HL-60/S4 treated with phorbol 12-myristate 13-acetate at 8.2 ng/mL for 4 days and 3 days (cell line): ENCODE measurements at regions not wholly inside any gene's neighbourhood (a gene's known extent, or its start where the extent isn't known, plus 50 kb on each side); places are given as distances from the start of the nearest gene placed in this dataset.

Experiments
- in situ Hi-C: fragments of 300-500 bp; cut with MboI; formaldehyde crosslinking; loops from 2 replicates; pipeline ENCODE4 v1.15.0; 2022; ENCODE audit warnings: low sequenced_read_pairs

- in situ Hi-C loops: loop anchor here (25.0 kb wide), 2 partner anchors 391 to 1016 kb away; partner anchors contain the start of genes RPLP1 and TLE3
Observed at GRCh38 chr15:70478251-70478990, 284.9 kb downstream of the UACA start.

GRCh38 chr15:70477750-70478250 lies 285.6 kb downstream of the UACA start:
- in situ Hi-C loops: loop anchor here (25.0 kb wide), 2 partner anchors 390 to 1015 kb away; partner anchors contain the start of genes RPLP1 and TLE3

GRCh38 chr15:70476441-70476840 lies 286.9 kb downstream of the UACA start:
- in situ Hi-C loops: loop anchor here (25.0 kb wide), 2 partner anchors 389 to 1014 kb away; partner anchors contain the start of genes RPLP1 and TLE3

- in situ Hi-C loops: loop anchor here (25.0 kb wide), 2 partner anchors 389 to 1014 kb away; partner anchors contain the start of genes RPLP1 and TLE3
Observed at GRCh38 chr15:70475921-70476320, 287.4 kb downstream of the UACA start.

- in situ Hi-C loops: loop anchor here (25.0 kb wide), 2 partner anchors 388 to 1013 kb away; partner anchors contain the start of genes RPLP1 and TLE3
Observed at GRCh38 chr15:70475407-70475781, 288.0 kb downstream of the UACA start.

- in situ Hi-C loops: loop anchor here (25.0 kb wide), 3 partner anchors 212 to 1012 kb away; partner anchors contain the start of genes RPLP1 and TLE3
Observed at GRCh38 chr15:70474471-70475406, 288.6 kb downstream of the UACA start.

GRCh38 chr15:70473581-70474370 lies 289.6 kb downstream of the UACA start:
- in situ Hi-C loops: loop anchor here (25.0 kb wide), 1 partner anchor 211 kb away; no protein-coding TSS in a partner anchor

- in situ Hi-C loops: loop anchor here (25.0 kb wide), 1 partner anchor 209 kb away; no protein-coding TSS in a partner anchor
Observed at GRCh38 chr15:70471517-70471916, 291.8 kb downstream of the UACA start.

- in situ Hi-C loops: loop anchor here (25.0 kb wide), 1 partner anchor 208 kb away; no protein-coding TSS in a partner anchor
Observed at GRCh38 chr15:70470556-70471191, 292.7 kb downstream of the UACA start.

GRCh38 chr15:70469651-70470555 lies 293.5 kb downstream of the UACA start:
- in situ Hi-C loops: loop anchor here (25.0 kb wide), 1 partner anchor 208 kb away; no protein-coding TSS in a partner anchor

- in situ Hi-C loops: loop anchor here (25.0 kb wide), 1 partner anchor 207 kb away; no protein-coding TSS in a partner anchor
Observed at GRCh38 chr15:70469182-70469581, 294.2 kb downstream of the UACA start.

GRCh38 chr15:70466895-70467529 lies 296.3 kb downstream of the UACA start:
- in situ Hi-C loops: loop anchor here (25.0 kb wide), 1 partner anchor 205 kb away; no protein-coding TSS in a partner anchor

- in situ Hi-C loops: loop anchor here (25.0 kb wide), 1 partner anchor 204 kb away; no protein-coding TSS in a partner anchor
Observed at GRCh38 chr15:70466305-70466704, 297.1 kb downstream of the UACA start.

GRCh38 chr15:70465812-70466211 lies 297.5 kb downstream of the UACA start:
- in situ Hi-C loops: loop anchor here (25.0 kb wide), 1 partner anchor 204 kb away; no protein-coding TSS in a partner anchor

GRCh38 chr15:70463453-70463834 lies 299.9 kb downstream of the UACA start:
- in situ Hi-C loops: loop anchor here (25.0 kb wide), 1 partner anchor 201 kb away; no protein-coding TSS in a partner anchor

- in situ Hi-C loops: loop anchor here (25.0 kb wide), 1 partner anchor 200 kb away; no protein-coding TSS in a partner anchor
Observed at GRCh38 chr15:70461992-70462391, 301.4 kb downstream of the UACA start.

GRCh38 chr15:70461017-70461416 lies 302.3 kb downstream of the UACA start:
- in situ Hi-C loops: loop anchor here (25.0 kb wide), 1 partner anchor 199 kb away; no protein-coding TSS in a partner anchor
